Peyer's patch (tissue), 4 donors: ENCODE measurements at regions not wholly inside any gene's neighbourhood (a gene's known extent, or its start where the extent isn't known, plus 50 kb on each side); places are given as distances from the start of the nearest gene placed in this dataset.

Experiments
- POLR2A ChIP-seq, 2 donors: fragments of 450-650 bp; IDR thresholded peaks; one replicate each; pipeline ENCODE4 v1.5.1; 2017; ENCODE audit warnings: antibody characterized with exemption in 2 of 2, mild to moderate bottlenecking in 2 of 2, moderate library complexity in 2 of 2
- TF ChIP-seq, protein P1 (sequence below), 6 experiments: fragments of 450-650 bp in 4 of 6; fragments of 200-600 bp in 2 of 6; sonication (generic) in 1 of 6; IDR thresholded peaks; one replicate each; pipeline ENCODE4 v1.5.1; 2017 to 2019; ENCODE audit warnings: antibody characterized with exemption in 6 of 6, mild to moderate bottlenecking in 3 of 6, moderate library complexity in 1 of 6

GRCh38 chr17:77036136-77036840 is 104.5 kb upstream of the SEC14L1 start:
- TF ChIP-seq, protein P1, sequence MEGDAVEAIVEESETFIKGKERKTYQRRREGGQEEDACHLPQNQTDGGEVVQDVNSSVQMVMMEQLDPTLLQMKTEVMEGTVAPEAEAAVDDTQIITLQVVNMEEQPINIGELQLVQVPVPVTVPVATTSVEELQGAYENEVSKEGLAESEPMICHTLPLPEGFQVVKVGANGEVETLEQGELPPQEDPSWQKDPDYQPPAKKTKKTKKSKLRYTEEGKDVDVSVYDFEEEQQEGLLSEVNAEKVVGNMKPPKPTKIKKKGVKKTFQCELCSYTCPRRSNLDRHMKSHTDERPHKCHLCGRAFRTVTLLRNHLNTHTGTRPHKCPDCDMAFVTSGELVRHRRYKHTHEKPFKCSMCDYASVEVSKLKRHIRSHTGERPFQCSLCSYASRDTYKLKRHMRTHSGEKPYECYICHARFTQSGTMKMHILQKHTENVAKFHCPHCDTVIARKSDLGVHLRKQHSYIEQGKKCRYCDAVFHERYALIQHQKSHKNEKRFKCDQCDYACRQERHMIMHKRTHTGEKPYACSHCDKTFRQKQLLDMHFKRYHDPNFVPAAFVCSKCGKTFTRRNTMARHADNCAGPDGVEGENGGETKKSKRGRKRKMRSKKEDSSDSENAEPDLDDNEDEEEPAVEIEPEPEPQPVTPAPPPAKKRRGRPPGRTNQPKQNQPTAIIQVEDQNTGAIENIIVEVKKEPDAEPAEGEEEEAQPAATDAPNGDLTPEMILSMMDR (IDR thresholded peaks at IDR 0.05), result no peak
- no peak for TF ChIP-seq POLR2A (IDR thresholded peaks at IDR 0.05)
